ENCODE measurements at regions not wholly inside any gene's neighbourhood (a gene's known extent, or its start where the extent isn't known, plus 50 kb on each side); places are given as distances from the start of the nearest gene placed in this dataset.
"Not testable (repeated sequence)": the region's sequence is repeated elsewhere in the genome, so short reads cannot be mapped to it uniquely, and the experiment has no call there.

DNA sequence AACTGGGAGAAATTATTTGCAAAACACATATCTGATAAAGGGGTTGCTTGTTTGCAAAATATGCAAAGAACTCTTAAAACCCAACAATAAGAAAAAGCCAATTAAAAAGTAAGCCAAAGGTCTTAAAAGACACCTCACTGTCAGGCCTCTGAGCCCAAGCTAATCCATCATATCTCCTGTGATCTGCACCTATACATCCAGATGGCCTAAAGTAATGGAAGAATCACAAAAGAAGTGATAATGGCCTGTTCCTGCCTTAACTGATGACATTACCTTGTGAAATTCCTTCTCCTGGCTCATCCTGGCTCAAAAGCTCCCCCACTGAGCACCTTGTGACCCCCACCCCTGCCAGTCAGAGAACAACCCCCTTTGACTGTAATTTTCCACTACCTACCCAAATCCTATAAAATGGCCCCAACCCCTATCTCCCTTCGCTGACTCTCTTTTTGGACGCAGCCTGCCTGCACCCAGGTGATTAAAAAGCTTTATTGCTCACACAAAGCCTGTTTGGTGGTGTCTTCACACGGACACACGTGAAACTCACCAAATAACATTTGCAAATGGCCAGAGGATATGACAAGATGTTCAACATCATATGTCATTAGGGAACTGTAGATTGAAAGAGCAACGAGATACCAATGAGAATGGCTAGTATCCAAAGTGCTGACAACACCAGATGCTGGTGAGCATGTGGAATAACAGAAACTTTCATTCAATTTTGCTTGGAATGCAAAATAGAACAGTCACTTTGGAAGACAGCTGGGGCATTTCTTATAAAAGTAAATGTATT lies 565.0 kb upstream of the ADGRB3 start:
- no peak overlapping the region for H3K4me3 ChIP-seq (ENCODE audit: low read length)
- no peak for TF ChIP-seq ZNF274 (IDR thresholded peaks at IDR 0.05; ENCODE audit: low read depth, low read length)

GRCh38 chr6:68059899-68060298 lies 575.2 kb upstream of the ADGRB3 start:
- H3K4me3 ChIP-seq (ENCODE audit: low read length), result no peak overlapping the region
- no peak for TF ChIP-seq ZNF274 (IDR thresholded peaks at IDR 0.05; ENCODE audit: low read depth, low read length)

GRCh38 chr6:68059261-68059660 lies 575.8 kb upstream of the ADGRB3 start:
- TF ChIP-seq ZNF274 (IDR thresholded peaks at IDR 0.05; ENCODE audit: low read depth, low read length), result no peak
- H3K4me3 ChIP-seq (ENCODE audit: low read length), result no peak overlapping the region

GRCh38 chr6:68056596-68056995 lies 578.5 kb upstream of the ADGRB3 start:
- not testable (repeated sequence) for H3K4me3 ChIP-seq (ENCODE audit: low read length)

DNA sequence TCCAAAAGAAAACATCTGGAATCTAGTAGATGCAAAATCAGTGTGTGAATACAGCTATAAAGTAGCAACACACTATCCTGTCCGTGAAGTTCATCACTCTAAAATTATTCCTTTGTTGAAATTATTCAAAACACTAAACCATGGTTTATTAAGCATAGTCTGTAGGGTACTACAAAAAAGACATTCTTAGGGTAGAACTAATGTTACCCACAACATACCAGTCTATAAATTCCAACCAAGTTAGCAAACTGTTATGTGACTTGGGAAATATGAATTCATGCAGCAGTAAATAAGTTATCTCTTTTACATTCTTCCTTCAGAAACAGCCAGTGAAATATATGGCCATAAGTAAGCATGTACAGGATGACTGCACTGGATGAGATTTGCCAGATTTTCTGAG lies 580.3 kb upstream of the ADGRB3 start:
- H3K4me3 ChIP-seq (ENCODE audit: low read length), result no peak overlapping the region
- no peak for TF ChIP-seq ZNF274 (IDR thresholded peaks at IDR 0.05; ENCODE audit: low read depth, low read length)

DNA sequence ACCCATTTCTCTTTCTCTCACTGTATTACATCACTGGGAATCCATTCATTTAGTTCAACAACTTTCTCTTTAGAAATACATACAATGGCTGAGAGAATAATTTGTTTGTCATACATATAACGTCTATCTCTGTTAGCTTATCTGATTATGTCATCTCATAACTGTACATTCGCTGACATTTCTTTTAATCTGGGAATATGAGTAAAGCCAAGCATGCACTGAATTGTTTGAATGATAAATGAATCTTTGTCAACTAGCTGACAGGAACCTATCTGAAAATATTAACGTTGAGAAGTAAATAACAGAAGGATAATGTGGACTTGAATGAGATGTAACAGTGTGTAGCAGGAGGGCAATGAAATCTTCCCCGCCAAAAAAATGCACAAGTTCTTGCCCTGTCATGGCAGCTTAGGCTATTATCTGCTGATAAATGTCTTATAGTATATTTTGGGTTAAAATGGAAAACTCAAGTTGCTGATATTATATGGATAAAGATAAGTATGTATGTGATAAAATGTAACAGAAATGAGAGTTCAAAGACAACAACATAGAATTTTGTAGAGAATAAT lies 581.2 kb upstream of the ADGRB3 start:
- H3K4me3 ChIP-seq (ENCODE audit: low read length), result no peak overlapping the region
- TF ChIP-seq ZNF274 (IDR thresholded peaks at IDR 0.05; ENCODE audit: low read depth, low read length), result no peak

GRCh38 chr6:68052234-68052633 lies 582.8 kb upstream of the ADGRB3 start:
- TF ChIP-seq ZNF274 (IDR thresholded peaks at IDR 0.05; ENCODE audit: low read depth, low read length), result no peak

DNA sequence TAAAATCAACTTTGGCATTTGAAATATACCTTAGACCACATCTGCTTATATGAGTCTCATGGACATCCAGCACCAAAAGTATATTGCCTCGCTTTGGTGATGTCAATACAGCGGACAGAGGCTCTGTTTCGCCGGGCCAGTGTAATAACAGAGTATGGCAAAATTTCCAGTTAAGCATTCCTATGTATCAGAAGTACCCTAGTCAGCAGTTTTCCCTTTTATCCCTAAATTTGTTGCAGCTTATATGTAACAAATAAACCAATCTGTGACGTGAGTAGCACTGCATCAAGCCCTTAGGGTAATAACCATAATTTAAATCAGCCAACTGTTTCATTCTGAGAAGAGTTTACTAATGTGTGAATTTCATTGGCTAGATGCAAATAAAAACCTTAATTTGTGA lies 585.5 kb upstream of the ADGRB3 start:
- TF ChIP-seq ZNF274 (IDR thresholded peaks at IDR 0.05; ENCODE audit: low read depth, low read length), result no peak
- no peak overlapping the region for H3K4me3 ChIP-seq (ENCODE audit: low read length)

More at GRCh38 chr6:68052234-68052633, 582.8 kb upstream of the ADGRB3 start:
- H3K4me3 ChIP-seq (ENCODE audit: low read length), result no peak overlapping the region

GRCh38 chr6:68046756-68047155 lies 588.3 kb upstream of the ADGRB3 start:
- no peak overlapping the region for H3K4me3 ChIP-seq (ENCODE audit: low read length)
- TF ChIP-seq ZNF274 (IDR thresholded peaks at IDR 0.05; ENCODE audit: low read depth, low read length), result no peak

GRCh38 chr6:68046302-68046701 lies 588.8 kb upstream of the ADGRB3 start:
- TF ChIP-seq ZNF274 (IDR thresholded peaks at IDR 0.05; ENCODE audit: low read depth, low read length), result no peak
- no peak overlapping the region for H3K4me3 ChIP-seq (ENCODE audit: low read length)

GRCh38 chr6:68045193-68045592 lies 589.9 kb upstream of the ADGRB3 start:
- TF ChIP-seq ZNF274 (IDR thresholded peaks at IDR 0.05; ENCODE audit: low read depth, low read length), result no peak
- H3K4me3 ChIP-seq (ENCODE audit: low read length), result no peak overlapping the region

GRCh38 chr6:68044264-68044663 lies 590.8 kb upstream of the ADGRB3 start:
- no peak for TF ChIP-seq ZNF274 (IDR thresholded peaks at IDR 0.05; ENCODE audit: low read depth, low read length)
- H3K4me3 ChIP-seq (ENCODE audit: low read length), result no peak overlapping the region

DNA sequence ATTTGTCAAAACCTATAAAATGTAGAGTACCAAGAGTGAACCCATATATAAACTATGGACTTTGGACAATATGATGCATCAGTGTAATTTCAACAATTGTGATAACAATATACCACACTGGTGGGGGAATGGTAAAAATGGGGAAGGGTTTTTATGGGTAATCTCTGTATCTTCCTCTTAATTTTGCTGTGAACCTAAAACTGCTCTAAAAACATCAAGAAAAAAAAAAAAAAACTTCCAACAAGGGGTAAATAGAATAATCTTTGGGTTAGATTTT lies 592.0 kb upstream of the ADGRB3 start:
- TF ChIP-seq ZNF274 (IDR thresholded peaks at IDR 0.05; ENCODE audit: low read depth, low read length), result no peak
- H3K4me3 ChIP-seq (ENCODE audit: low read length), result no peak overlapping the region

DNA sequence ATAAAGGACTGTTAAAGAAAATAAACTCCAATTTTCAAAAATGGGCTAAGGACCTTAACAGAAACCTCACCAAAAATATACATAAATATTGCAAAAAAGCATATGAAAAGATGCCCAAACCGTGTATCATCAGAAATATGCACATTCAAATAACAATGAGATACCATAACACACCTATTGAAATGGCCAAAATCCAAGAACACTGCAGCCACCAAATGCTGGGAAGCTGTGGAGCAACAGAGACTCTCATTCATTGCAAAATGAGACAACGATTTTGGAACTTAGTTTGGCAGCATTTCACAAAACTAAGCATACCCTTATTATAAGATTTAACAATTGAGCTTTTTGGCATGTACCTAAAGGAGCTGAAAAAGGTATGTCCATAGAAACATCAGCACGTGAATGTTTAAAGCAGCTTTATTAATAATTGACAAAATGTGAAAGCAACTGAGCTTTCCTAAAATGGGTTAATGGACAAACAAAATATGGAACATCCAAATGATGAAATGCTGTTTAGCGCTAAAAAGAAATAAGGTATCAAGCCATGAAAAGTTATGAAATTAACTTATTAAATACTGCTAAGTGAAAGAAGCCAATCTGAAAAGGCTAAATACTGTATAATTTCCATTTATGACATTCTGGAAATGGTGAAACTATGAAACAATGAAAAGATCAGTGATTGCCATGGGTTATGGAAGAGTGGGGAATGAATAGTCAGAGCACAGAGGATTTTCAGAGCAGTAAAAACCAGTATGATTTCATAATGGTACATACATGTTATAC lies 592.6 kb upstream of the ADGRB3 start:
- TF ChIP-seq ZNF274 (IDR thresholded peaks at IDR 0.05; ENCODE audit: low read depth, low read length), result no peak
- H3K4me3 ChIP-seq (ENCODE audit: low read length), result no peak overlapping the region

DNA sequence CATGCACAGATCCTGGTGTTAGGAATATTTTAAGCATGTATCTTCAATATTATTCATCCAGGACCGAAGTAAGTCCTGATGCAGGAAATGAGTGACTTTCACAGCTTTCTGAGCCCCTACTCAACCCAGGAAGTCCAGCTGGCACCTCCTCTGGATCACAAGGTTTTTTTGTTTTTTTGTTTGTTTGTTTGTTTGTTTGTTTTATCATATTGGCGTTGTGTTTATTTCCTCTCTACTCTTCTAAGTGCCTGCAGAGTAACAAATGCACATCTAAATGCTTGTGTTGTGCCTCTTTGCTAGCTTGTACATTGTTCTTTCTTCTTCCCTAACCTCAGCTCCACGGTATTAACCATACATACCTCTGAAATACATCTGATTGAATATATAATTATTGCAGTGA lies 594.3 kb upstream of the ADGRB3 start:
- peak overlapping the region; percentile 34; the same call in 1 of the 2 replicates for H3K4me3 ChIP-seq (ENCODE audit: low read length)
- TF ChIP-seq ZNF274 (IDR thresholded peaks at IDR 0.05; ENCODE audit: low read depth, low read length), result no peak

Data from GM08714 (cell line).